GM19324 (cell line): ENCODE measurements at regions not wholly inside any gene's neighbourhood (a gene's known extent, or its start where the extent isn't known, plus 50 kb on each side); places are given as distances from the start of the nearest gene placed in this dataset.
"Not testable (repeated sequence)": the region's sequence is repeated elsewhere in the genome, so short reads cannot be mapped to it uniquely, and the experiment has no call there.

Experiments used
- ATAC-seq: cut with Tn5 transposase; IDR thresholded peaks from one replicate; pipeline ENCODE4 v1.9.1; 2021; ENCODE audit warnings: mild to moderate bottlenecking, moderate library complexity; ENCODE audit not compliant: unreplicated experiment, low FRiP score

- ATAC-seq: no peak
Observed at GRCh38 chr11:21921151-21921550, 271.7 kb upstream of the ANO5 start.

GRCh38 chr11:21924262-21924661 is 268.6 kb upstream of the ANO5 start:
- no peak for ATAC-seq

- ATAC-seq: no peak
Observed at GRCh38 chr11:21927628-21928027, 265.3 kb upstream of the ANO5 start.

DNA sequence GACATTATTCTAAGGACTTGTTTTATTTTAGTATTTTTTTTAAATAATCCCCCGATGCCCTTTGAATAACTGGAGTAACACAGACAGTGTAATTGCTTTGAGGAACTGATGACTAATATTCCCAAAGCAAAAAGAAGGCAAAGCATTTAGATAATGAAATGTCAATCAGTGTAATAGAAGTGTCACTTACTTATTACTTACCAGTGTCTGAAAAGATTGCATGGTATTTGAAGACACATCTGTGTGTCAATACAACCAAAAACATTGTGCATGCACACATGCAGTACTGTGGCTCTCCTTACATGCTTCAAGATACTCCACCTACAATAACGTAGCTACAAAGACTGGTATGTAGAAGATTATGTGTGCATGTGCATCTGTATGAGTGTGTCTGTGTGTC is 264.0 kb upstream of the ANO5 start:
- ATAC-seq: no peak

DNA sequence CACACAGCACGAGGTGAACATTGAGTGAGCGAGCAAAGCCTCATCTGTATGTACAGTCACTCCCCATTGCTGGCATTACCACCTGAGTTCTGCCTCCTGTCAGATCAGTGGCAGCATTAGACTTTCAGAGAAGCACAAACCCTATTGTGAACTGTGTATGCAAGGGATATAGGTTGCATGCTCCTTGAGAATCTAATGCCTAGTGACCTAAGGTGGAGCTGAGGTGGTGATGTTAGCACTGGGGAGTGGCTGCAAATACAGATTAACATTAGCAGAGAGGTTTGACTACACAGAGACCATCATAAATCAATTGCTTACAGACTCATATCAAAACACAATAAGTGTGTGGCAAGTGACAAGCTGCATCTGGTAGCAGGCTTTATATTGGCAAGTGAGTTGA is 262.5 kb upstream of the ANO5 start:
- no peak for ATAC-seq

GRCh38 chr11:21931436-21932101 is 261.3 kb upstream of the ANO5 start:
- no peak for ATAC-seq

DNA sequence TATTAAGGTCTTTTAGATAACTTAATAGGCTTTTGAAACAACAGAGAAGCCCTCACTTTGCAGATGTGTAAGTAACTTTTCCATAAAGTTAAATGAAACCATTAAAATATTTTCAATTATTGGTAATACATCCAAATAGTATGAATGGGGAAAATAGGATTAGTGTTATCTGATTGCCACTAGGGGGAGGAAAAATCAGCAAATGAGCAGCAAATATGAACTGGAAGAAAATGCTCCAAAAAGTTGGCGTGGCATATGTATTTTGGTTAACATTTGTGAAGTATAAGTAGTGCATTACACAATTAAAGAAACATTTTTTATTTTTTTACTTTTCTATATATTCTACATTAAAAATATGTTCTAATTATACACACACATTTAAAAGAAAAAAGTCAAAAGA is 259.8 kb upstream of the ANO5 start:
- no peak for ATAC-seq

GRCh38 chr11:21944577-21944976 is 248.3 kb upstream of the ANO5 start:
- ATAC-seq: no peak

- no peak for ATAC-seq
Observed at GRCh38 chr11:21948876-21949275, 244.0 kb upstream of the ANO5 start.

- ATAC-seq: no peak
Observed at GRCh38 chr11:21949763-21950413, 243.0 kb upstream of the ANO5 start.

- ATAC-seq: peak; percentile 53
Observed at GRCh38 chr11:21963013-21963412, 229.9 kb upstream of the ANO5 start.

DNA sequence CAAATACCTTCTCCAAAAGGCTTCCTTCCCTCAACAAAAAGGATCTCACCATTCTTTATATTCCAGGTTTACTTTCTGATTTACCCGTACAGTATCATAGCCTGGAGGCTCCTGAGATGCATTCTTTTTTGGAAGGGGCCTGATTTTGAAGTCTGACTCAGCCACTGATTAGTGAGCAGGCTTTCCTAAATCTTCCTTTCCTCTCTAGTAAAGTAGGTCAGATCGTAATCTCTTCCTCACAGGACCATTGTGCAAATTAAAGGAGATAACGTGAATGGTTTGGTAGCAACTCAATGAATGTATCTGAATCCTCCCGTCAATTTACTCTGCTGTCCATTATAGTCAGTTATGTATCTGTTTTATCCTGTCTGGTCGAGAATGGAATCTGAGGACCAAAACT is 227.7 kb upstream of the ANO5 start:
- no peak for ATAC-seq

- no peak for ATAC-seq
Observed at GRCh38 chr11:21968702-21969101, 224.2 kb upstream of the ANO5 start.

- ATAC-seq: no peak
Observed at GRCh38 chr11:21969841-21970240, 223.0 kb upstream of the ANO5 start.

DNA sequence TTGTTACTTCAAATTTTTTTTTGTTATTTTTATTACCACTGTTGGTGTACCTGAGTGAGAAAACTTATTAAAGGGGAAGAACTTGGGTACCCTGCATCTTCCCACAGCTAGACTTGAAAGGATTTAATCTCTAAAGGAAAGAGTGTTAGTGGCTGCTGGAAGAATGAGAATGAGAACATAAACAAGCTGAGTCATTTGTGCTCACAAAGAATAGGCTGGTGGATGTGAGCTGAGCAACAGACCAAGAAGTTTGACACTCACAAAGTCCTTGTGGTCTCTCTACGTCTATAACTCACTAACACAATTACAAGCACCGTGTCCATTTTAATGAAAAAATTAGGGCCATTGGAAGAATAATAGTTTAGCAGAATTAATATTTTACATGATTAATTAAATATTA is 217.6 kb upstream of the ANO5 start:
- no peak for ATAC-seq

- no peak for ATAC-seq
Observed at GRCh38 chr11:21976210-21976609, 216.7 kb upstream of the ANO5 start.

DNA sequence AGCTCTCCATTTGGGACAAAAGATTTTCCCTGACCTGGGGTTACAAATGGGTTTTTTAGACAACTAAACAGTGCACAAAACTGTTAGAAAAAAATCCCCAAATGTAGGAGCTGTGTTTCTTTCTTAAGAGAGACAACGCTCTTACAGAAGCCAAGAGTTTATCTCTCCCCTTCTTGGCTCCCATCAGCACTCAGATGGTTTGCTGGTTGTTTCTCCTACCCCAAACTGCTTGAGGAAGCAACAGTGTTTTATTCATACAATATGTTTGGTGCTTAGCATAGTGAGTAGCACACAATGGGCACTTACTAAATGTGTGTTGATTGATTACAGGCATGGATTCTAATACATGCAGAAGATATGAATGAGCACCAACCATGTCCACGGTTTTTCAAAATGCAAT is 209.5 kb upstream of the ANO5 start:
- ATAC-seq: no peak

DNA sequence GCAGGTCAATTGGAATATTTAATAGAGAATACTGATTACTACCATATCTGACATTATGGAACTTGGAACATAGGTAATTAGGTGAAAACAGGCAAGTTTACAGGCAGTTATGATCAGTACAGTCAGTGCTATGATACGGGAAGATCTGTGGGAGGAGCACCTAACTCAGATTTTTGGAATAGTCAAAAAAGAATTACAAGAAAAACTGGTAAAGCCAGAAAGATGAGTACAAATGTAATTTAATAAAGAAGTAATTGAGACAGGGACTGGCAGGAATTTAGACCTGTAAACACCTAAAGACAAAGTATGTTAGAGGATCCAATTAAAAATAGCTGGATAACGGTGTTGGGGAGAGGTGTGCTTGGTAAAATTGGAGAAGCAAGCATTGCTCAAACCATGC is 206.5 kb upstream of the ANO5 start:
- ATAC-seq: no peak

DNA sequence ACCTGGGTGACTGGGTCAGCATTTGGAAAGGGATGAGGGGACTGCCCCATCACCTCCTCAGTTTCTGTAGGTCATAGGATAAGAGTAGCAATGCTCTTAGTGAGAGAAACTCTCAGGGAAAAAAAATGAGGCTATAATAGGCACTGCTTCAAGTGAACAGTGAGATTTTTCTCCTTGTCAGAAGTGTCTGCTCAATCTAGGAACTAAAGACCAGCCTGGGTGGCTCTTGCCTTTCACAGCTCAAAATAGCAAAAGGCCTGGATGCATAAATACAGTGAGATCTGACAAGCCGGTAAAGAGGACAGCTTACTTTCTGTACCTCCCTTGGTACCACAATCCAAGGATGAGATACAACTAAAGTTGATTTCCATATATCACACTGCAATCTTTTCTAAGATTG is 205.6 kb upstream of the ANO5 start:
- ATAC-seq: no peak

- no peak for ATAC-seq
Observed at GRCh38 chr11:21988477-21988876, 204.4 kb upstream of the ANO5 start.

DNA sequence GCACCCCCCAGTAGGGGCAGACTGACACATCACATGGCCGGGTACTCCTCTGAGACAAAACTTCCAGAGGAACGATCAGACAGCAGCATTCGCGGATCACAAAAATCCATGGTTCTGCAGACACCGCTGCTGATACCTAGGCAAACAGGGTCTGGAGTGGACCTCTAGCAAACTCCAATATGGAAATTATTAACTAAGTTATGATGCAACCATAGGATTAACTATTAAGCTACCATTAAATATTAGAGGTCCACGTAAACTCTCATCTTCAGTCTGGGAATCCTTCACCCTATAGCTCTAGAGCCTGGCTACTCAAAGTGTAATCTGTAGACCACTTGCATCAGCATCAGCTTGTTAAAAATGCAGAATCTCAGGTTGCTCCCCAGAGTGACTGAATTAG is 191.1 kb upstream of the ANO5 start:
- ATAC-seq: not testable (repeated sequence)

DNA sequence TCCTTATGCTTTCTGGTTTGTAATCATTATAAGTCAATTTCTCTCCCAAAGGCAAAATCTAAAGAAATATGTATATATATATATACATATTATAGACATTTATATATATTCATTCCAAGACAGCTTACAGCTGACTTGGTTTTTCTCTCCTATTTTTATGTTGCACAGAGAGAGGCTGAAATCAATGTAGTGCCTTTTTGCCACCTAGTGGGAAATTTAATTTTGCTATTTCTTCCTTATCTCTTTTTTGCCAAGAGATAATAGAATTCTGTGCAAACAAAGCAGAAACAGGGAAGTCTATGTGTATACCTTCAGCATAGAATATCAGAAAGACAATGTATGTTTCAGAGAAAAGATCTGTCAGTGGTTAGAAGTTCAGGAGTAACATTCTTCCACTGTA is 186.0 kb upstream of the ANO5 start:
- ATAC-seq: no peak

- no peak for ATAC-seq
Observed at GRCh38 chr11:22031791-22032190, 161.1 kb upstream of the ANO5 start.
